Body of pancreas (tissue), 4 donors: ENCODE measurements at regions not wholly inside any gene's neighbourhood (a gene's known extent, or its start where the extent isn't known, plus 50 kb on each side); places are given as distances from the start of the nearest gene placed in this dataset.

ENCODE experiments used
- ATAC-seq: fragments of 150-250 bp; one replicate; pipeline ENCODE4 v1.9.1; 2016
- DNase-seq, 4 donors: peaks; one replicate each; pipeline ENCODE4 v3.0.0-alpha.2; 2019
- H3K27ac ChIP-seq, 4 donors: fragments of 200-600 bp; sonication (generic); 1 replicate in 3 of 4; 2 replicates in 1 of 4; pipeline versions ENCODE4 v1.5.1 to v1.6.1; 2016 to 2019; ENCODE audit warnings: mild to moderate bottlenecking in 1 of 4, mixed read lengths in 1 of 4, moderate library complexity in 1 of 4
- H3K27me3 ChIP-seq, 2 donors: fragments of 200-600 bp; sonication (generic); one replicate each; pipeline ENCODE4 v1.6.0; 2016; ENCODE audit warnings: mild to moderate bottlenecking in 1 of 2
- H3K36me3 ChIP-seq, 2 donors: fragments of 200-600 bp; sonication (generic); replicated peaks in 1 of 2; 2 replicates each; pipeline ENCODE4 v1.5.1; 2016; ENCODE audit warnings: low read depth in 2 of 2; ENCODE audit not compliant: insufficient read depth in 1 of 2
- H3K4me1 ChIP-seq: fragments of 200-600 bp; sonication (generic); one replicate; pipeline ENCODE4 v1.6.0; 2016
- H3K4me3 ChIP-seq, 2 donors: fragments of 200-600 bp; sonication (generic); 1 replicate in 1 of 2; 2 replicates in 1 of 2; pipeline ENCODE4 v1.5.1; 2016 to 2019
- H3K9me3 ChIP-seq, 3 donors: fragments of 200-600 bp; sonication (generic); 1 replicate in 2 of 3; 2 replicates in 1 of 3; pipeline ENCODE4 v1.5.1; 2016
- CTCF ChIP-seq, 7 experiments: fragments of 450-650 bp in 4 of 7; fragments of 200-600 bp in 3 of 7; sonication (generic) in 3 of 7; IDR thresholded peaks; one replicate each; pipeline ENCODE4 v1.5.1; 2016 to 2019; ENCODE audit warnings: antibody characterized with exemption in 7 of 7
- POLR2A ChIP-seq, 3 donors: fragments of 450-650 bp; IDR thresholded peaks; one replicate each; pipeline ENCODE4 v1.6.1; 2016; ENCODE audit warnings: antibody characterized with exemption in 3 of 3, mild to moderate bottlenecking in 2 of 3
- WGBS, 2 donors: methylation state at CpG; one replicate each; pipeline ENCODE4 v1.1.5; 2017; 5-methylcytosine and 5-hydroxymethylcytosine counted together
- intact Hi-C: fragments of 100-400 bp; cut with DNase I; formaldehyde crosslinking; loops from one replicate; pipeline ENCODE4 v1.15.1; 2023

DNA sequence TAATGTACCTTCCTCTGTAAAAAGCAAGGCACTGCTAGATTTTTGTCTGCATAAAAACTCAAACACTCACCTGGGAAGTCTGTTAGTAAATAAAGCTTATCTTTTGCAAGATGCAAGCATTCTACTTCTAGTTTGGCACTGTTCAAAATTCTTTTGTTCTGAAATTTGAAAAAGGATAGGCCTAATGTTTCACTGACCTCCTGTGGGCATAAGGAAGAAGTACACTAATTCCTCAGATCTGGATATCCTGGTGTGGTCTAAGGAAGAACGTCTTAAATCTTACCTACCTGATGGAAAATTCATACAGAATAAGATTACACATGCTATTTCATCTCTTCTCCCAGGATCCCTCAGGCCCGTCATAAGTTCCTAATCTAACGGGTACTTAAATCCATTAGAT is 93.5 kb upstream of the CAMK1G start:
- peak in 1 of 7 experiments; percentile 10 for TF ChIP-seq CTCF (IDR thresholded peaks at IDR 0.05)
- no peak for TF ChIP-seq POLR2A (IDR thresholded peaks at IDR 0.05)
- Histone ChIP-seq H3K27me3 (no peaks in the 10 kb centered on the region), H3K36me3 (no peaks in the 10 kb centered on the region), H3K4me3 (no peak overlapping the region), H3K9me3 (no peaks in the 10 kb centered on the region), H3K4me1 (no peaks in the 10 kb centered on the region), H3K27ac (no peak overlapping the region)
- ATAC-seq (no peak), DNase-seq (no peak)
- 58 to 61% methylated on average over 3 of the region's 3 CpGs for WGBS, 2 donors
- intact Hi-C loops: no loop called here

GRCh38 chr1:209491031-209491430 is 92.5 kb upstream of the CAMK1G start:
- intact Hi-C loops: no loop called here
- no peaks in the 10 kb centered on the region for H3K27me3 ChIP-seq
- H3K9me3 ChIP-seq: no peaks in the 10 kb centered on the region
- no peaks in the 10 kb centered on the region for H3K36me3 ChIP-seq
- no peaks in the 10 kb centered on the region for H3K4me1 ChIP-seq
- H3K4me3 ChIP-seq: no peak overlapping the region
- no peak for TF ChIP-seq CTCF (IDR thresholded peaks at IDR 0.05)
- no peak for TF ChIP-seq POLR2A (IDR thresholded peaks at IDR 0.05)
- no peak overlapping the region for H3K27ac ChIP-seq
- DNase-seq (no peak), ATAC-seq (no peak)
- WGBS, 2 donors: 63 to 66% methylated on average over 2 of the region's 2 CpGs

- Histone ChIP-seq H3K4me3 (no peak overlapping the region), H3K9me3 (no peaks in the 10 kb centered on the region), H3K27me3 (no peaks in the 10 kb centered on the region), H3K36me3 (no peaks in the 10 kb centered on the region), H3K4me1 (no peaks in the 10 kb centered on the region), H3K27ac (no peak overlapping the region)
- DNase-seq (no peak), ATAC-seq (no peak)
- TF ChIP-seq POLR2A (IDR thresholded peaks at IDR 0.05) (no peak), CTCF (IDR thresholded peaks at IDR 0.05) (no peak)
- intact Hi-C loops: no loop called here
- 59 to 86% methylated on average over 1 of the region's 1 CpG for WGBS, 2 donors
Measured at GRCh38 chr1:209491496-209491895, 92.0 kb upstream of the CAMK1G start.

DNA sequence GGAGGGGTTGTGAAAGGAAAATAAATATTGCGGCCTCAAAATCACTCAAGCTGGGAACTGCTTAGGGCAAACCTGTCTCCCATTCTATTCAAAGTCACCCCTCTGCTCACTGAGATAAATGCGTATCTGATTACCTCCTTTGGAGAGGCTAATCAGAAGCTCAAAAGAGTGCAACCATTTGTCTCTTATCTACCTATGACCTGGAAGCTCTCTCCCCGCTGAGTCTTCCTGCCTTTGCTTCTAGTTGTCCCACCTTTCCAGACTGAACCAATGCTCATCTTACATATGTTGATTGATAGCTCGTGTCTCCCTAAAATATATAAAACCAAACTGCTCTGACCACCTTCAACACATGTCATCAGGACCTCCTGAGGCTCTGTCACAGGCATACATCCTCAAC is 91.6 kb upstream of the CAMK1G start:
- H3K4me1 ChIP-seq: no peaks in the 10 kb centered on the region
- H3K36me3 ChIP-seq: no peaks in the 10 kb centered on the region
- DNase-seq (no peak), ATAC-seq (no peak)
- intact Hi-C loops: no loop called here
- no peaks in the 10 kb centered on the region for H3K27me3 ChIP-seq
- H3K27ac ChIP-seq: no peak overlapping the region
- no peak overlapping the region for H3K4me3 ChIP-seq
- TF ChIP-seq CTCF (IDR thresholded peaks at IDR 0.05): no peak
- TF ChIP-seq POLR2A (IDR thresholded peaks at IDR 0.05): no peak
- WGBS, 2 donors: 61 to 69% methylated on average over 4 of the region's 4 CpGs
- H3K9me3 ChIP-seq: no peaks in the 10 kb centered on the region

- TF ChIP-seq POLR2A (IDR thresholded peaks at IDR 0.05) (no peak), CTCF (IDR thresholded peaks at IDR 0.05) (no peak)
- no peaks in the 10 kb centered on the region for H3K4me1 ChIP-seq
- no peak for DNase-seq
- no peaks in the 10 kb centered on the region for H3K36me3 ChIP-seq
- ATAC-seq: no peak
- no peak overlapping the region for H3K4me3 ChIP-seq
- intact Hi-C loops: no loop called here
- no peak overlapping the region for H3K27ac ChIP-seq
- no peaks in the 10 kb centered on the region for H3K9me3 ChIP-seq
- H3K27me3 ChIP-seq: no peaks in the 10 kb centered on the region
Measured at GRCh38 chr1:209493559-209493958, 90.0 kb upstream of the CAMK1G start.
